ENCODE measurements at regions not wholly inside any gene's neighbourhood (a gene's known extent, or its start where the extent isn't known, plus 50 kb on each side); places are given as distances from the start of the nearest gene placed in this dataset.
A peak's percentile ranks its signal among the peaks of the same experiment; 100 is the strongest.

- CTCF ChIA-PET = no interaction called here
- Histone ChIP-seq H3K9me2 (no peaks in the 10 kb centered on the region), H3F3A (replicated peaks; ENCODE audit: insufficient read depth) (peaks cover 83% of the 10 kb centered on the region), H3K4me2 (no peak overlapping the region; the same call in 1 of the 2 replicates), H3K27ac (ENCODE audit: low read depth in 2 of 2, low read length in 1 of 2) (peak overlapping the region; percentile 88 to 98; a peak in 3 of 4 replicates), H4K20me1 (ENCODE audit: insufficient read depth) (no peaks in the 10 kb centered on the region), H3K9ac (peak overlapping the region; percentile 23), H2AFZ (ENCODE audit: low read depth) (no peak overlapping the region), H3K36me3 (replicated peaks in 1 of 2; ENCODE audit: control insufficient read depth in 1 of 2, insufficient read depth in 2 of 2, low read length in 1 of 2) (peaks cover 13 to 50% of the 10 kb centered on the region in 2 experiments), H3K9me3 (no peaks in the 10 kb centered on the region), H3K4me3 (ENCODE audit: low read depth in 2 of 2, low read length in 1 of 2) (no peak overlapping the region), H3K27me3 (ENCODE audit: insufficient read depth) (no peaks in the 10 kb centered on the region), H3K4me1 (ENCODE audit: control insufficient read depth in 1 of 2, insufficient read depth in 2 of 2, low read depth in 1 of 2, low read length in 1 of 2) (peaks cover 0 to 82% of the 10 kb centered on the region in 2 experiments; a peak in 3 of 4 replicates), H3K79me2 (ENCODE audit: insufficient read depth) (peaks cover 90% of the 10 kb centered on the region)
- TF ChIP-seq RXRA (IDR thresholded peaks at IDR 0.05; ENCODE audit: borderline replicate concordance, low read depth) (no peak), CTCF (IDR thresholded peaks at IDR 0.05) (no peak), POLR2AphosphoS5 (IDR thresholded peaks at IDR 0.05; ENCODE audit: low read depth, low read length) (no peak), MXI1 (IDR thresholded peaks at IDR 0.05; ENCODE audit: low read depth, low read length) (no peak), IRF3 (IDR thresholded peaks at IDR 0.05; ENCODE audit: low read depth, low read length) (no peak), CHD2 (IDR thresholded peaks at IDR 0.05; ENCODE audit: low read length, partially characterized antibody) (no peak), PBX3 (IDR thresholded peaks at IDR 0.05) (no peak), SIN3A (IDR thresholded peaks at IDR 0.05; ENCODE audit: borderline replicate concordance, low read depth, low read length) (no peak), GATA2 (CRISPR knock-in tag; IDR thresholded peaks at IDR 0.05) (no peak), YY1 (IDR thresholded peaks at IDR 0.05; ENCODE audit: low read depth) (no peak), FOSL2 (IDR thresholded peaks at IDR 0.05; ENCODE audit: borderline replicate concordance, low read depth) (no peak), JUND (IDR thresholded peaks at IDR 0.05) (no peak), SMC3 (IDR thresholded peaks at IDR 0.05; ENCODE audit: low read depth, low read length) (no peak), RAD21 (IDR thresholded peaks at IDR 0.05; ENCODE audit: low read length) (no peak), RCOR1 (IDR thresholded peaks at IDR 0.05; ENCODE audit: low read length) (no peak), TAF1 (IDR thresholded peaks at IDR 0.05; ENCODE audit: borderline replicate concordance, low read depth, low read length) (no peak)
- POLR2A ChIA-PET = no interaction called here
- 59% methylated on average over 2 of the region's 2 CpGs for WGBS (ENCODE audit: low lambda C conversion rate)
- DNase-seq = no peak
These were observed 215.9 kb upstream of the HMGA2 start for GRCh38 chr12:65608319-65608916.

All from SK-N-SH (cell line).